HUES64 (cell line): ENCODE measurements at regions not wholly inside any gene's neighbourhood (a gene's known extent, or its start where the extent isn't known, plus 50 kb on each side); places are given as distances from the start of the nearest gene placed in this dataset.

Experiments used
- H3K27ac ChIP-seq: 2 replicates; pipeline ENCODE4 v1.7.0; 2013; ENCODE audit warnings: low read depth, low read length, inconsistent platforms
- H3K27me3 ChIP-seq: 2 replicates; pipeline ENCODE4 v1.6.1; 2013; ENCODE audit warnings: mild to moderate bottlenecking, low read length; ENCODE audit not compliant: insufficient read depth
- H3K36me3 ChIP-seq: 2 replicates; pipeline ENCODE4 v1.6.1; 2013; ENCODE audit warnings: mild to moderate bottlenecking, low read length; ENCODE audit not compliant: insufficient read depth
- H3K4me1 ChIP-seq: 2 replicates; pipeline ENCODE4 v1.6.1; 2013; ENCODE audit warnings: mild to moderate bottlenecking, low read length, moderate library complexity; ENCODE audit not compliant: insufficient read depth
- H3K4me3 ChIP-seq: 2 replicates; pipeline ENCODE4 v1.5.1; 2013; ENCODE audit warnings: mild to moderate bottlenecking, low read length, moderate library complexity
- H3K9ac ChIP-seq: 2 replicates; pipeline ENCODE4 v1.6.1; 2013; ENCODE audit warnings: mild to moderate bottlenecking, low read depth, low read length
- H3K9me3 ChIP-seq: 2 replicates; pipeline ENCODE4 v1.6.1; 2013; ENCODE audit warnings: low read depth, low read length; ENCODE audit not compliant: insufficient read depth
- WGBS: fragments of 150-250, 120-280 bp; methylation state at CpG from one replicate; pipeline ENCODE4 v1.1.7; 2013; ENCODE audit warnings: missing lambda C conversion rate; 5-methylcytosine and 5-hydroxymethylcytosine counted together

- Histone ChIP-seq H3K36me3 (no peaks in the 10 kb centered on the region), H3K4me3 (no peak overlapping the region), H3K27ac (no peak overlapping the region), H3K27me3 (no peaks in the 10 kb centered on the region), H3K4me1 (no peaks in the 10 kb centered on the region), H3K9me3 (no peaks in the 10 kb centered on the region), H3K9ac (no peak overlapping the region)
- WGBS: no CpG with 5 or more reads among the region's 1 CpG
Measured at GRCh38 chr9:87138128-87139040, 191.1 kb upstream of the GAS1 start.

GRCh38 chr9:87139099-87139730, 191.9 kb upstream of the GAS1 start:
- no peaks in the 10 kb centered on the region for H3K27me3 ChIP-seq
- H3K36me3 ChIP-seq: no peaks in the 10 kb centered on the region
- H3K9me3 ChIP-seq: no peaks in the 10 kb centered on the region
- no peaks in the 10 kb centered on the region for H3K4me1 ChIP-seq
- WGBS: 93% methylated on average over 3 of the region's 4 CpGs
- H3K4me3 ChIP-seq: no peak overlapping the region
- H3K9ac ChIP-seq: no peak overlapping the region
- H3K27ac ChIP-seq: no peak overlapping the region

DNA sequence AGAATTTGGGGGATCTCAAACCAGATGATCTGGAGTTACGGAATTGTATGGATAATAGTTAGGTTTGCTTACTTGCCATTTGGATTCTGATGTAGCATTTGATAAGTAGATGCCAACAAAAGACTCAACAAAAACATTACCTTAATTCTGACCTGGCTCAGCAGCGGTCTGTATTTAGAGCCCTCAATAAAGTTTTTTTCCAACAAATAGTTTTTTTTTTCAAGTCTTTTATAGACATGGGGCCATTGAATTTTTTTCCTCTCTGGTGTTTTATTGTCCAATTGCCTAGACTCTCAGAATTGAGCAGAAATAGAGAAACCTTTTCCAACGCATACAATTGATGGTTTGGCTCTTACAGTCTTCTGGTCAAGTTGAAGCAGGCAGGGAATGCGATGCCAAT, 192.8 kb upstream of the GAS1 start:
- 93% methylated on average over 4 of the region's 4 CpGs for WGBS
- Histone ChIP-seq H3K9me3 (no peaks in the 10 kb centered on the region), H3K36me3 (no peaks in the 10 kb centered on the region), H3K27me3 (no peaks in the 10 kb centered on the region), H3K27ac (no peak overlapping the region), H3K4me1 (no peaks in the 10 kb centered on the region), H3K4me3 (no peak overlapping the region), H3K9ac (no peak overlapping the region)

- H3K36me3 ChIP-seq: no peaks in the 10 kb centered on the region
- no peaks in the 10 kb centered on the region for H3K9me3 ChIP-seq
- no peak overlapping the region for H3K4me3 ChIP-seq
- H3K9ac ChIP-seq: no peak overlapping the region
- no peaks in the 10 kb centered on the region for H3K27me3 ChIP-seq
- WGBS: 91% methylated on average over 6 of the region's 6 CpGs
- H3K4me1 ChIP-seq: no peaks in the 10 kb centered on the region
- no peak overlapping the region for H3K27ac ChIP-seq
Measured at GRCh38 chr9:87140605-87141109, 193.4 kb upstream of the GAS1 start.

- Histone ChIP-seq H3K4me3 (no peak overlapping the region), H3K27me3 (no peaks in the 10 kb centered on the region), H3K27ac (no peak overlapping the region), H3K36me3 (no peaks in the 10 kb centered on the region), H3K4me1 (no peaks in the 10 kb centered on the region), H3K9ac (no peak overlapping the region), H3K9me3 (no peaks in the 10 kb centered on the region)
- WGBS: 67% methylated on average over 8 of the region's 8 CpGs
Measured at GRCh38 chr9:87141124-87141523, 193.8 kb upstream of the GAS1 start.

DNA sequence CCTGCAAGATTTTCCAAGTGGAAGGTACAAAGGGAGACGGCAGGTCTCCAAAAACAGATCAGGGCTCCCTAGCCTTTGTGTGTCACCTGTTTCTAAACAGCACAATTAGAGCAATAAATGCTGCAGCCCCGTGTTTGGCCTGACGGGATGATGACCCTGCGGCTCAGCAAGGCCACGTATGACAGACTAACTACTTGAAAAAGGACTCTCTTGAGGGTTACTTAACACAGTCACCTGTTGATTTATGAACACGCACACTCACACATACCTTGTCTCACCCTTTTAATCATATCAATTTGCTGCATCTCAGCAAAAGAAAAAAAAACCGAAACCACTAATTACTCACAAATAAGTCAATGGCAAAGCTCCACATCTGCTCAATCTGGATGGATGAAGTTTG, 199.6 kb upstream of the GAS1 start:
- Histone ChIP-seq H3K4me1 (no peaks in the 10 kb centered on the region; the same call in 1 of the 2 replicates), H3K4me3 (no peak overlapping the region), H3K27ac (no peak overlapping the region), H3K9me3 (no peaks in the 10 kb centered on the region; the same call in 1 of the 2 replicates), H3K9ac (no peak overlapping the region), H3K27me3 (peaks cover 21% of the 10 kb centered on the region), H3K36me3 (no peaks in the 10 kb centered on the region)
- 76% methylated on average over 7 of the region's 7 CpGs for WGBS

GRCh38 chr9:87147839-87148238, 200.5 kb upstream of the GAS1 start:
- Histone ChIP-seq H3K9ac (peak overlapping the region; percentile 58; the same call in 1 of the 2 replicates), H3K9me3 (no peaks in the 10 kb centered on the region; the same call in 1 of the 2 replicates), H3K27ac (no peak overlapping the region), H3K36me3 (no peaks in the 10 kb centered on the region), H3K27me3 (peaks cover 21% of the 10 kb centered on the region), H3K4me1 (no peaks in the 10 kb centered on the region; the same call in 1 of the 2 replicates), H3K4me3 (no peak overlapping the region)
- 93% methylated on average over 8 of the region's 8 CpGs for WGBS

- H3K4me1 ChIP-seq: no peaks in the 10 kb centered on the region; the same call in 1 of the 2 replicates
- peak overlapping the region; percentile 26 for H3K4me3 ChIP-seq
- no peak overlapping the region for H3K27ac ChIP-seq
- H3K36me3 ChIP-seq: no peaks in the 10 kb centered on the region
- H3K9ac ChIP-seq: peak overlapping the region; percentile 58
- H3K9me3 ChIP-seq: no peaks in the 10 kb centered on the region; the same call in 1 of the 2 replicates
- H3K27me3 ChIP-seq: peaks cover 21% of the 10 kb centered on the region
- 49% methylated on average over 49 of the region's 49 CpGs for WGBS
Measured at GRCh38 chr9:87148331-87149104, 201.2 kb upstream of the GAS1 start.

- H3K27ac ChIP-seq: no peak overlapping the region
Measured at GRCh38 chr9:87149799-87150198, 202.5 kb upstream of the GAS1 start.

GRCh38 chr9:87152256-87152655, 204.9 kb upstream of the GAS1 start:
- Histone ChIP-seq H3K9me3 (no peaks in the 10 kb centered on the region; the same call in 1 of the 2 replicates), H3K36me3 (no peaks in the 10 kb centered on the region), H3K4me3 (no peak overlapping the region), H3K4me1 (no peaks in the 10 kb centered on the region; the same call in 1 of the 2 replicates), H3K27me3 (peaks cover 21% of the 10 kb centered on the region), H3K27ac (no peak overlapping the region), H3K9ac (no peak overlapping the region)
- 86% methylated on average over 5 of the region's 8 CpGs for WGBS

More at GRCh38 chr9:87149799-87150198, 202.5 kb upstream of the GAS1 start:
- Histone ChIP-seq H3K4me3 (no peak overlapping the region), H3K36me3 (no peaks in the 10 kb centered on the region), H3K27me3 (peaks cover 21% of the 10 kb centered on the region), H3K4me1 (no peaks in the 10 kb centered on the region; the same call in 1 of the 2 replicates), H3K9ac (no peak overlapping the region), H3K9me3 (no peaks in the 10 kb centered on the region; the same call in 1 of the 2 replicates)
- 70% methylated on average over 4 of the region's 4 CpGs for WGBS
